GM06990 (cell line): ENCODE measurements at regions not wholly inside any gene's neighbourhood (a gene's known extent, or its start where the extent isn't known, plus 50 kb on each side); places are given as distances from the start of the nearest gene placed in this dataset.
"Not testable (repeated sequence)": the region's sequence is repeated elsewhere in the genome, so short reads cannot be mapped to it uniquely, and the experiment has no call there.

Experiments used
- DNase-seq: peaks from one replicate; pipeline ENCODE4 v3.0.0-alpha.2; 2011; ENCODE audit not compliant: insufficient read length; ENCODE audit errors: extremely low read depth
- H3K27me3 ChIP-seq: replicated peaks from 2 replicates; pipeline ENCODE4 v1.6.0; 2011; ENCODE audit warnings: low read length; ENCODE audit not compliant: control insufficient read depth, insufficient read depth
- H3K36me3 ChIP-seq: 2 replicates; pipeline ENCODE4 v1.5.1; 2011; ENCODE audit warnings: low read length; ENCODE audit not compliant: control insufficient read depth, insufficient read depth
- H3K4me3 ChIP-seq: replicated peaks from 2 replicates; pipeline ENCODE4 v1.5.1; 2011; ENCODE audit warnings: low read depth, mild to moderate bottlenecking, control low read depth, low read length
- CTCF ChIP-seq: IDR thresholded peaks from 2 replicates; pipeline ENCODE4 v1.5.1; 2011; ENCODE audit warnings: low read length, control low read depth, mild to moderate bottlenecking, inconsistent platforms; ENCODE audit not compliant: insufficient read depth, poor library complexity, severe bottlenecking

- H3K27me3 ChIP-seq, H3K36me3 ChIP-seq, DNase-seq: not testable (repeated sequence)
- H3K4me3 ChIP-seq = peak overlapping the region; percentile 43
- TF ChIP-seq CTCF = peak; percentile 39
Observed at GRCh38 chr13:24968416-24968815, 127.5 kb upstream of the PABPC3 start.

DNA sequence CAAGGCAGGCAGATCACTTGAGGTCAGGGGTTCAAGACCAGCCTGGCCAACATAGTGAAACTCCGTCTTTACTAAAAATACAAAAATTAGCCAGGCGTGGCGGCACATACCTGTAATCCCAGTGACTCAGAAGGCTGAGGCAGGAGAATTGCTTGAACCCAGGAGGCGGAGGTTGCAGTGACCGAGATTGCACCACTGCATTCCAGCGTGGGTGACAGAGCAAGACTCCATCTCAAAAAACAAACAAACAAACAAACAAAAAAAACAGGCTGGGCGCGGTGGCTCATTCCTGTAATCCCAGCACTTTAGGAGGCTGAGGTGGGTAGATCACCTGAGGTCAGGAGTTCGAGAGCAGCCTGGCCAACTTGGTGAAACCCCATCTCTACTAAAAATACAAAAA, 122.8 kb upstream of the PABPC3 start:
- DNase-seq = not testable (repeated sequence)

GRCh38 chr13:24981181-24981803, 114.6 kb upstream of the PABPC3 start:
- H3K27me3 ChIP-seq, H3K36me3 ChIP-seq, DNase-seq, H3K4me3 ChIP-seq: not testable (repeated sequence)

More for the DNA sequence above, 122.8 kb upstream of the PABPC3 start:
- H3K4me3 ChIP-seq, H3K27me3 ChIP-seq, H3K36me3 ChIP-seq: not testable (repeated sequence)

GRCh38 chr13:24982333-24982999, 113.5 kb upstream of the PABPC3 start:
- H3K4me3 ChIP-seq = no peak overlapping the region
- H3K36me3 ChIP-seq = no peaks in the 10 kb centered on the region
- TF ChIP-seq CTCF = no peak
- no peaks in the 10 kb centered on the region; the same call in none of the 2 replicates for H3K27me3 ChIP-seq
- no peak for DNase-seq

DNA sequence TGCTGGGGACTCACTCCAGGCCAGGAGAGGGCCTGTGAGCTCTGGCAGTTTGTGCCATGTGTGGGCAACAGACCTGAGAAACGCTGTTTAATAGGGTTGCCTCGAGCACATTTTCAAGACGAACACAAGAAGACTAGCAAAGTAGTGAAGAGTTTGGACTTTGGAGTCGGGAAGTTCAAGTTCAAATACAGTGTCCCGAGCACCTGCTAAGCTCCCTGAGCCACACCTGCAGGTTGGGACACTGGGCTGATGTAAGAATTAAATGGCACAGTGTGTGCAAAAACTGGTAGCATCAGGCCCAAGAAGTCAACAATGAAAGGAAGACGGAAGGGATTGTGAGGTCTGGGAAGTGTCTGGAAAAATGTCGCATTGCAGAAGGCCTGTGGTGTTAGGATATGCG, 112.8 kb upstream of the PABPC3 start:
- Histone ChIP-seq H3K27me3 (no peaks in the 10 kb centered on the region; the same call in none of the 2 replicates), H3K4me3 (no peak overlapping the region), H3K36me3 (no peaks in the 10 kb centered on the region)
- no peak for DNase-seq
- TF ChIP-seq CTCF = no peak

DNA sequence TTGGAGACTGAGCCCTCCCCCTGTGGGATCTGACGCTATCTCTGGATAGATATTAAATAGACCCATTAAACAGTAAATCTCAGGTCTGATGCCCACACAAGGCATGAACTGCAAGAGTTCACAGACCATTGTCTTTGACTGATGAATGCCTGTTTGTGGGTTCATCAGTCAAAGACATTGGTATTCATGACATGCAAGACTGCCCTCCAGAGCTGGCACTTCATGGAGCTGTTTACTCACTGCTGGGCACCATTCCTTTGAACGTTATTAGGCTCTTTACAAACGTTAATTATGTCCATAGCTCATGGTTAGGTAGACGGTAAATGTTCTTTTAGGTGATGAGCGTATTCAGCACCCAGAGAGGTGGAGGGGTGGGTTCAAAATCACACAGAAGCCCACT, 111.8 kb upstream of the PABPC3 start:
- no peaks in the 10 kb centered on the region for H3K36me3 ChIP-seq
- no peak for TF ChIP-seq CTCF
- no peak for DNase-seq
- H3K4me3 ChIP-seq = no peak overlapping the region
- H3K27me3 ChIP-seq = no peaks in the 10 kb centered on the region; the same call in none of the 2 replicates
